ENCODE measurements at regions not wholly inside any gene's neighbourhood (a gene's known extent, or its start where the extent isn't known, plus 50 kb on each side); places are given as distances from the start of the nearest gene placed in this dataset.
A peak's percentile ranks its signal among the peaks of the same experiment; 100 is the strongest.

DNA sequence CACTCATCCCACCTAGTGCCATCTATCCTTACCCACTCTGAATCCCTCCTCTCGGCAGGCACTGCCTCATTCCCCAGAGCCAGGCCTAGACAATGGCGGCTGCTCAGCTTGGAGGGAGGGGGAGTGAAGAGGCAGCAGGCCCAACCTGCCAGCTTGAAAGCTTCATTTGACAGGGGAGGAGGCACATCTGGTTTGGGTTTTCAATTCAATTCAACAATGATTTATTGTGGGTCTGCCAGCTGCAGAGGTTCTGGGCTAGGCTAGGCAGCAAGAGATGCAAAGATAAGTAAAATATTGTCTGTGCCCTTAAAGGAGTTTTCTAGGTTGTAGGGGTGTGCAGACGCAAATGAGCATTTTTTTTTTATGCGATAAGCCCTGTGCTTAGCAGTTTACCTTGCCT, 58.5 kb downstream of the RTL9 start:
- 97% methylated on average over 4 of the region's 4 CpGs for WGBS
- Histone ChIP-seq H3K4me1 (ENCODE audit: control insufficient read depth in 4 of 4, insufficient read depth in 4 of 4, low read length in 3 of 4) (peaks cover 0 to 22% (median 12%) of the 10 kb centered on the region in 4 donors), H3K9ac (ENCODE audit: low read depth in 1 of 2, low read length in 2 of 2) (no peak overlapping the region), H3K4me3 (ENCODE audit: low read depth in 1 of 3, low read length in 3 of 3) (no peak overlapping the region), H3K27ac (ENCODE audit: low read depth in 1 of 2, low read length in 2 of 2) (no peak overlapping the region), H3K36me3 (ENCODE audit: control insufficient read depth in 4 of 4, insufficient read depth in 3 of 4, low read depth in 1 of 4, low read length in 3 of 4) (no peaks in the 10 kb centered on the region), H3K27me3 (ENCODE audit: control insufficient read depth in 4 of 4, insufficient read depth in 4 of 4, low read length in 3 of 4) (no peaks in the 10 kb centered on the region), H3K9me3 (ENCODE audit: control insufficient read depth in 4 of 4, low read length in 3 of 4) (no peaks in the 10 kb centered on the region)
- TF ChIP-seq NR2F2 (IDR thresholded peaks at IDR 0.05) (no peak), RAD21 (IDR thresholded peaks at IDR 0.05) (no peak), HNF4G (IDR thresholded peaks at IDR 0.05) (no peak), HNF4A (conservative IDR thresholded peaks at IDR 0.05) (no peak), JUND (IDR thresholded peaks at IDR 0.05) (no peak), FOXA2 (IDR thresholded peaks at IDR 0.05) (no peak), MAX (IDR thresholded peaks at IDR 0.05) (no peak), GABPA (IDR thresholded peaks at IDR 0.05 in 1 of 2, conservative IDR thresholded peaks at IDR 0.05 in 1 of 2) (no peak), SP1 (IDR thresholded peaks at IDR 0.05) (no peak), RXRA (IDR thresholded peaks at IDR 0.05) (no peak), EGR1 (IDR thresholded peaks at IDR 0.05; ENCODE audit: low read depth in 2 of 2) (no peak), CTCF (IDR thresholded peaks at IDR 0.05; ENCODE audit: low read depth, low read length, missing input control) (no peak), ATF3 (IDR thresholded peaks at IDR 0.05) (no peak)
- TF ChIP-seq, protein P1, sequence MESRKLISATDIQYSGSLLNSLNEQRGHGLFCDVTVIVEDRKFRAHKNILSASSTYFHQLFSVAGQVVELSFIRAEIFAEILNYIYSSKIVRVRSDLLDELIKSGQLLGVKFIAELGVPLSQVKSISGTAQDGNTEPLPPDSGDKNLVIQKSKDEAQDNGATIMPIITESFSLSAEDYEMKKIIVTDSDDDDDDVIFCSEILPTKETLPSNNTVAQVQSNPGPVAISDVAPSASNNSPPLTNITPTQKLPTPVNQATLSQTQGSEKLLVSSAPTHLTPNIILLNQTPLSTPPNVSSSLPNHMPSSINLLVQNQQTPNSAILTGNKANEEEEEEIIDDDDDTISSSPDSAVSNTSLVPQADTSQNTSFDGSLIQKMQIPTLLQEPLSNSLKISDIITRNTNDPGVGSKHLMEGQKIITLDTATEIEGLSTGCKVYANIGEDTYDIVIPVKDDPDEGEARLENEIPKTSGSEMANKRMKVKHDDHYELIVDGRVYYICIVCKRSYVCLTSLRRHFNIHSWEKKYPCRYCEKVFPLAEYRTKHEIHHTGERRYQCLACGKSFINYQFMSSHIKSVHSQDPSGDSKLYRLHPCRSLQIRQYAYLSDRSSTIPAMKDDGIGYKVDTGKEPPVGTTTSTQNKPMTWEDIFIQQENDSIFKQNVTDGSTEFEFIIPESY (IDR thresholded peaks at IDR 0.05): no peak
- DNase-seq (ENCODE audit: low spot score): no peak

- Histone ChIP-seq H3K9me3 (ENCODE audit: control insufficient read depth in 4 of 4, low read length in 3 of 4) (no peaks in the 10 kb centered on the region), H3K27me3 (ENCODE audit: control insufficient read depth in 4 of 4, insufficient read depth in 4 of 4, low read length in 3 of 4) (no peaks in the 10 kb centered on the region), H3K36me3 (ENCODE audit: control insufficient read depth in 4 of 4, insufficient read depth in 3 of 4, low read depth in 1 of 4, low read length in 3 of 4) (no peaks in the 10 kb centered on the region), H3K9ac (ENCODE audit: low read depth in 1 of 2, low read length in 2 of 2) (no peak overlapping the region), H3K4me3 (ENCODE audit: low read depth in 1 of 3, low read length in 3 of 3) (no peak overlapping the region), H3K27ac (ENCODE audit: low read depth in 1 of 2, low read length in 2 of 2) (no peak overlapping the region), H3K4me1 (ENCODE audit: control insufficient read depth in 4 of 4, insufficient read depth in 4 of 4, low read length in 3 of 4) (peaks cover 1 to 34% (median 19%) of the 10 kb centered on the region in 4 donors)
- DNase-seq (ENCODE audit: low spot score): no peak
- no peak for TF ChIP-seq EGR1 (IDR thresholded peaks at IDR 0.05; ENCODE audit: low read depth in 2 of 2)
- TF ChIP-seq, protein P1 (IDR thresholded peaks at IDR 0.05): no peak
- TF ChIP-seq HNF4G (IDR thresholded peaks at IDR 0.05): no peak
- TF ChIP-seq YY1 (IDR thresholded peaks at IDR 0.05): no peak
- peak; percentile 20 to 53 for TF ChIP-seq RAD21 (IDR thresholded peaks at IDR 0.05)
- no peak for TF ChIP-seq NR2F2 (IDR thresholded peaks at IDR 0.05)
- 74% methylated on average over 22 of the region's 22 CpGs for WGBS
Observed at GRCh38 chrX:110418316-110419235, 59.9 kb downstream of the RTL9 start.
